Peyer's patch (tissue), 4 donors: ENCODE measurements at regions not wholly inside any gene's neighbourhood (a gene's known extent, or its start where the extent isn't known, plus 50 kb on each side); places are given as distances from the start of the nearest gene placed in this dataset.

Experiments
- POLR2A ChIP-seq, 2 donors: fragments of 450-650 bp; IDR thresholded peaks; one replicate each; pipeline ENCODE4 v1.5.1; 2017; ENCODE audit warnings: antibody characterized with exemption in 2 of 2, mild to moderate bottlenecking in 2 of 2, moderate library complexity in 2 of 2
- TF ChIP-seq, protein P1 (sequence below), 6 experiments: fragments of 450-650 bp in 4 of 6; fragments of 200-600 bp in 2 of 6; sonication (generic) in 1 of 6; IDR thresholded peaks; one replicate each; pipeline ENCODE4 v1.5.1; 2017 to 2019; ENCODE audit warnings: antibody characterized with exemption in 6 of 6, mild to moderate bottlenecking in 3 of 6, moderate library complexity in 1 of 6

DNA sequence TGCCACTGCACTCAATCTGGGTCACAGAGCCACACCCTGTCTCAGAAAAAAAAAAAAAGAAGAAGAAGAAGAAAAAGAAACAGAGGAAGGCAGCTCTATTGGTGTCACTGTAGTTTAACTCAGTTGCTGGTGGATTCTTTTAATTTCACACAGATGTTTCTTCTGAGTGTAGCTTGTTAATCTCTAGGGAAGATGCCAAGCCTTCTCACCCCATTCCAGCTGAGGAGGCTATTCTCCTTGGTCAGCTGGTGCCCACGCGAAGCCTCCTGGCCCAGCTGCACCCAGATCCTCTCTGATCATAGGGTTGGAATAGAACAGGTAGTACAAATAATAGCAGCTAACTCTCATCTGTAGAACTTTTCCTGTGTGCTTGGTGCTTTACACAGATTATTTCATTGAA lies 113.8 kb upstream of the SPRY4 start:
- TF ChIP-seq, protein P1, sequence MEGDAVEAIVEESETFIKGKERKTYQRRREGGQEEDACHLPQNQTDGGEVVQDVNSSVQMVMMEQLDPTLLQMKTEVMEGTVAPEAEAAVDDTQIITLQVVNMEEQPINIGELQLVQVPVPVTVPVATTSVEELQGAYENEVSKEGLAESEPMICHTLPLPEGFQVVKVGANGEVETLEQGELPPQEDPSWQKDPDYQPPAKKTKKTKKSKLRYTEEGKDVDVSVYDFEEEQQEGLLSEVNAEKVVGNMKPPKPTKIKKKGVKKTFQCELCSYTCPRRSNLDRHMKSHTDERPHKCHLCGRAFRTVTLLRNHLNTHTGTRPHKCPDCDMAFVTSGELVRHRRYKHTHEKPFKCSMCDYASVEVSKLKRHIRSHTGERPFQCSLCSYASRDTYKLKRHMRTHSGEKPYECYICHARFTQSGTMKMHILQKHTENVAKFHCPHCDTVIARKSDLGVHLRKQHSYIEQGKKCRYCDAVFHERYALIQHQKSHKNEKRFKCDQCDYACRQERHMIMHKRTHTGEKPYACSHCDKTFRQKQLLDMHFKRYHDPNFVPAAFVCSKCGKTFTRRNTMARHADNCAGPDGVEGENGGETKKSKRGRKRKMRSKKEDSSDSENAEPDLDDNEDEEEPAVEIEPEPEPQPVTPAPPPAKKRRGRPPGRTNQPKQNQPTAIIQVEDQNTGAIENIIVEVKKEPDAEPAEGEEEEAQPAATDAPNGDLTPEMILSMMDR (IDR thresholded peaks at IDR 0.05), result no peak
- no peak for TF ChIP-seq POLR2A (IDR thresholded peaks at IDR 0.05)
